ENCODE measurements at regions not wholly inside any gene's neighbourhood (a gene's known extent, or its start where the extent isn't known, plus 50 kb on each side); places are given as distances from the start of the nearest gene placed in this dataset.

DNA sequence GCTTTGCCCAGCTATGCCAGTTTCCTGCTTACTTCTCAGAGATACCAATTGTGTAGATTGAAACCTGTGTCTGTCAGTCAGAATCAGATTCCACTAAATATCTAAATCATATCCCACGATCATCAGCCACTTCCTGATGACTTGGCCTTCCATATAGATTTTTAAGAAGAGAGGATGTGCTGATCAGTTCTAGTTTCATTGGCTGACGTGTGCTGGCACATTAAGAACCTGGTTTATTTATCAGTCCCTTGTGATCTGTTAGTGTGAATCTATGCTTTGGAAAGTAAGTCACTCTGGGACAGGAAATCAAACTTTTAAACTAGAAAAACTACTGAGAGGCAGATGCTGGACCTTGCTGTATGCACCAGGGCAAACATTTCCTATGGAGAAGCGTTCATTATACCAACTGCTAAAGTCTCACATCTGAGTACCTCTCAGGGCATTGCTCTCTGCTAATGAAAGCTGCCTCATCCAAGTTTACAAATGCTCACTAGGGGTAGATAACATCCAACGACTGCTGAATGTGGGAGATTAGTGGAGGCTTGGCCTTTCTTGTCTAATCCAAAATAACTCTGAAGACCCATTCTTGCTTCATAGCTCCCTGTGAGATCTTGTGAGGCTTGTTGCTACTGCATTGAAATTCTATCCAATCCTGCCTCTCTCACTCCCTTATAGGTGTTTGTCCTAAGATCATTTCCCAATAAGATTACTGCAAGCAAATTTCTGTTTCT lies 109.1 kb downstream of the ARL4A start:
- DNase-seq, result no peak
- TF ChIP-seq, protein P1, sequence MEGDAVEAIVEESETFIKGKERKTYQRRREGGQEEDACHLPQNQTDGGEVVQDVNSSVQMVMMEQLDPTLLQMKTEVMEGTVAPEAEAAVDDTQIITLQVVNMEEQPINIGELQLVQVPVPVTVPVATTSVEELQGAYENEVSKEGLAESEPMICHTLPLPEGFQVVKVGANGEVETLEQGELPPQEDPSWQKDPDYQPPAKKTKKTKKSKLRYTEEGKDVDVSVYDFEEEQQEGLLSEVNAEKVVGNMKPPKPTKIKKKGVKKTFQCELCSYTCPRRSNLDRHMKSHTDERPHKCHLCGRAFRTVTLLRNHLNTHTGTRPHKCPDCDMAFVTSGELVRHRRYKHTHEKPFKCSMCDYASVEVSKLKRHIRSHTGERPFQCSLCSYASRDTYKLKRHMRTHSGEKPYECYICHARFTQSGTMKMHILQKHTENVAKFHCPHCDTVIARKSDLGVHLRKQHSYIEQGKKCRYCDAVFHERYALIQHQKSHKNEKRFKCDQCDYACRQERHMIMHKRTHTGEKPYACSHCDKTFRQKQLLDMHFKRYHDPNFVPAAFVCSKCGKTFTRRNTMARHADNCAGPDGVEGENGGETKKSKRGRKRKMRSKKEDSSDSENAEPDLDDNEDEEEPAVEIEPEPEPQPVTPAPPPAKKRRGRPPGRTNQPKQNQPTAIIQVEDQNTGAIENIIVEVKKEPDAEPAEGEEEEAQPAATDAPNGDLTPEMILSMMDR (IDR thresholded peaks at IDR 0.05), result no peak
- TF ChIP-seq EZH2 (IDR thresholded peaks at IDR 0.05; ENCODE audit: borderline replicate concordance, insufficient read depth, low read depth, low read length, poor library complexity, severe bottlenecking), result no peak
- H3K4me3 Mint-ChIP-seq, result no peak overlapping the region
- intact Hi-C loops (cut with micrococcal nuclease), result no loop called here
- WGBS (ENCODE audit: insufficient coverage), result 60% methylated on average over 1 of the region's 4 CpGs
- no peak overlapping the region for H3K9ac ChIP-seq (ENCODE audit: low read length)
- peaks cover 0 to 3% (median 3%) of the 10 kb centered on the region in 3 donors for H3K9me3 ChIP-seq (ENCODE audit: control extremely low read depth in 1 of 3, control insufficient read depth in 2 of 3, insufficient read depth in 1 of 3, low read length in 2 of 3)
- H3K4me1 Mint-ChIP-seq, result no peaks in the 10 kb centered on the region
- H3K9me3 Mint-ChIP-seq (ENCODE audit: insufficient read depth), result no peaks in the 10 kb centered on the region
- ChIA-PET CTCF (no interaction called here), POLR2A (no interaction called here)
- ATAC-seq (ENCODE audit: low read depth), result no peak
- H3K27ac Mint-ChIP-seq, result no peak overlapping the region
- no peak overlapping the region for H3K4me2 ChIP-seq (replicated peaks; ENCODE audit: low read depth, low read length, poor library complexity, severe bottlenecking)
- no peaks in the 10 kb centered on the region for H3K36me3 ChIP-seq (replicated peaks in 1 of 2; ENCODE audit: control extremely low read depth in 1 of 2, control insufficient read depth in 1 of 2, extremely low read depth in 1 of 2, insufficient read depth in 2 of 2, low read length in 1 of 2)
- H3K4me3 ChIP-seq (ENCODE audit: control extremely low read depth in 1 of 5, extremely low read depth in 1 of 5, insufficient read depth in 1 of 5, low read depth in 2 of 5, low read length in 4 of 5), result no peak overlapping the region
- no peaks in the 10 kb centered on the region for H3K79me2 ChIP-seq (ENCODE audit: control insufficient read depth, insufficient read depth, low read length)
- H3K27me3 Mint-ChIP-seq, result no peaks in the 10 kb centered on the region
- no peaks in the 10 kb centered on the region for H3K4me1 ChIP-seq (ENCODE audit: control insufficient read depth in 2 of 2, insufficient read depth in 2 of 2, low read length in 2 of 2)
- no peak overlapping the region for H3K27ac ChIP-seq (ENCODE audit: low read length in 2 of 2)
- H4K20me1 ChIP-seq (ENCODE audit: control insufficient read depth, insufficient read depth, low read length, poor library complexity, severe bottlenecking), result no peaks in the 10 kb centered on the region
- no peak overlapping the region for H2AFZ ChIP-seq (ENCODE audit: insufficient read depth, low read depth, low read length, poor library complexity, severe bottlenecking)
- H3K27me3 ChIP-seq (replicated peaks in 1 of 4; ENCODE audit: control extremely low read depth in 1 of 4, control insufficient read depth in 3 of 4, insufficient read depth in 4 of 4, low read length in 3 of 4), result no peaks in the 10 kb centered on the region

GRCh38 chr7:12800486-12800885 lies 113.1 kb downstream of the ARL4A start:
- no peaks in the 10 kb centered on the region for H3K4me1 Mint-ChIP-seq
- Histone ChIP-seq H3K4me1 (ENCODE audit: control insufficient read depth in 2 of 2, insufficient read depth in 2 of 2, low read length in 2 of 2) (no peaks in the 10 kb centered on the region), H3K36me3 (replicated peaks in 1 of 2; ENCODE audit: control extremely low read depth in 1 of 2, control insufficient read depth in 1 of 2, extremely low read depth in 1 of 2, insufficient read depth in 2 of 2, low read length in 1 of 2) (no peaks in the 10 kb centered on the region), H2AFZ (ENCODE audit: insufficient read depth, low read depth, low read length, poor library complexity, severe bottlenecking) (no peak overlapping the region), H3K4me2 (replicated peaks; ENCODE audit: low read depth, low read length, poor library complexity, severe bottlenecking) (no peak overlapping the region), H4K20me1 (ENCODE audit: control insufficient read depth, insufficient read depth, low read length, poor library complexity, severe bottlenecking) (no peaks in the 10 kb centered on the region), H3K27me3 (replicated peaks in 1 of 4; ENCODE audit: control extremely low read depth in 1 of 4, control insufficient read depth in 3 of 4, insufficient read depth in 4 of 4, low read length in 3 of 4) (no peaks in the 10 kb centered on the region), H3K9me3 (ENCODE audit: control extremely low read depth in 1 of 3, control insufficient read depth in 2 of 3, insufficient read depth in 1 of 3, low read length in 2 of 3) (no peaks in the 10 kb centered on the region), H3K79me2 (ENCODE audit: control insufficient read depth, insufficient read depth, low read length) (no peaks in the 10 kb centered on the region), H3K9ac (ENCODE audit: low read length) (no peak overlapping the region), H3K27ac (ENCODE audit: low read length in 2 of 2) (no peak overlapping the region), H3K4me3 (ENCODE audit: control extremely low read depth in 1 of 5, extremely low read depth in 1 of 5, insufficient read depth in 1 of 5, low read depth in 2 of 5, low read length in 4 of 5) (no peak overlapping the region)
- no peak overlapping the region for H3K4me3 Mint-ChIP-seq
- no peak for ATAC-seq (ENCODE audit: low read depth)
- ChIA-PET CTCF (no interaction called here), POLR2A (no interaction called here)
- no peak for DNase-seq
- H3K9me3 Mint-ChIP-seq (ENCODE audit: insufficient read depth), result no peaks in the 10 kb centered on the region
- no peaks in the 10 kb centered on the region for H3K27me3 Mint-ChIP-seq
- no peak for TF ChIP-seq EZH2 (IDR thresholded peaks at IDR 0.05; ENCODE audit: borderline replicate concordance, insufficient read depth, low read depth, low read length, poor library complexity, severe bottlenecking)
- TF ChIP-seq, protein P1 (IDR thresholded peaks at IDR 0.05), result no peak
- H3K27ac Mint-ChIP-seq, result no peak overlapping the region
- 100% methylated on average over 2 of the region's 3 CpGs for WGBS (ENCODE audit: insufficient coverage)
- intact Hi-C loops (cut with micrococcal nuclease), result no loop called here
